ENCODE measurements at regions not wholly inside any gene's neighbourhood (a gene's known extent, or its start where the extent isn't known, plus 50 kb on each side); places are given as distances from the start of the nearest gene placed in this dataset.

DNA sequence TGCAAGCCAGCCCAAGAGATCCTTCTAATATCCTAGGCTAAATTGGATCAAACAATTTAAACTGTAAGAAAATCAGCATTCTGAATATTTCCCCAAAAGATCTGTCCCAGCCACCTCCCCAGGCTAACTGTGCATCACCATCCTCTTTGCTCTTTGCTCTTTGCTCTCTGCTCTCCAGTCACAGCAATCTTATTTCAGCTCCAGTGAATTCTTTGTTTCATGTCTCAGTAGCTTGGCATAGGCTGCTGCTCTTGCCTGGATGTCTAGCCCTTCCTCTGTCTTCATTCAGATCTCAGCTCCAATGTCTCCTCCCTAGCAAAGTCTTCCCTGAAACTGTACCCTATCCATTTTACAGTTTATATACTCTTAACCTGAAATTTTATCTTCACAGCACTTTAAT is 399.8 kb upstream of the USP15 start:
- no peak for DNase-seq

DNA sequence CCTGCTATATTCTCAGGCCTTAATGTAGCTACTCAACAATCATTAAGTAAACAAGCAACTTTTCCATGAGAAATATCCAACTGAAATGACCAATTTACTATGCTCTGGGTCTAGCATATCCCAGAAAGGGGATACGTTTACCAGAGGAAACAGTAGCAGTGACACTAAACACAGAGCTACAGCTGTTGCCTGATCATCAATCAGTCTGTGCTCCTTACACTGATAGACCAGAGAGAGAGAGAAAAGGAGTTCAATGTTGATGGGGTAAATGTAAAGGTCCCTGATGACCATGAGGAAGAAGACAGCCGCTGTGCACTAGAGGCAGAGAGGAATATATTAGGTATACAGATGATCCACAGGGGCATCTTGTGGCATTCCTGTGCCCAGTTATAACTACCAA is 397.2 kb upstream of the USP15 start:
- DNase-seq = no peak

DNA sequence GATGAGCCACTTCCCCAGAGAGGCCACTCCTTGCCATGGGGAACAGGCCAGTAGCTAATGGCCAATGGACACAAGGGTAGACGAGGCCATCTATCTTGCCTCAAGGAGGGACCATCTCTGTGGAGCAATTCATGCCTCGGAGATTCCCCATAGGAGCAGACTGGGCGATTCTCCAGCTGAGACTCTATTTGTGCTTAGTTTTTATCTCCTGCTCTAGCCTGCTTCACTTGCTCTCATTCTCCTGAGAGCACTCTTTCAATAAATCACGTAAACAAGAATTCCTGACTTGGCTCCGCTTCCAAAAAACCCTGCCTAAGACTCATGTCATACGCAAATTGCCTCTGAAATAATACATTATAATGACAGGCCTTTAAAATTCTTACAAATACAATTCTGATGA is 396.4 kb upstream of the USP15 start:
- no peak for DNase-seq

DNA sequence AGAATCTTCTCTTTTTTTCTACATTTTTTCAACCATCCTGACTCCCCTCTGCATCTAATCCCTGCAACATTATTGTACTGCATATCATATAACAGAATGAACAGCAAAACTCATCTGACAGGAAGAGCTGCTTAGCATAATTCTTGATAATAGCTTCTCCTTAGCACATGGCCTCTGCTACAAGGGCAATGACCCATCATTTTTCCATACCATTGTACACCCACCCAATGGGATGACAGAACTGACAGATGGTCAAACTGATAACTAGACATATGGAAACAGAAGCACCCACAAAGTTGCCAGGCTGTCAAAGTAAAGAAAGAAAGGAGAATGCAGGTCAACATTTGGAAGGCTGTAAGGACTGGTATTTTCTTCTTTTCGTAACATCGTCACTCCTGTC is 390.4 kb upstream of the USP15 start:
- no peak for DNase-seq

DNA sequence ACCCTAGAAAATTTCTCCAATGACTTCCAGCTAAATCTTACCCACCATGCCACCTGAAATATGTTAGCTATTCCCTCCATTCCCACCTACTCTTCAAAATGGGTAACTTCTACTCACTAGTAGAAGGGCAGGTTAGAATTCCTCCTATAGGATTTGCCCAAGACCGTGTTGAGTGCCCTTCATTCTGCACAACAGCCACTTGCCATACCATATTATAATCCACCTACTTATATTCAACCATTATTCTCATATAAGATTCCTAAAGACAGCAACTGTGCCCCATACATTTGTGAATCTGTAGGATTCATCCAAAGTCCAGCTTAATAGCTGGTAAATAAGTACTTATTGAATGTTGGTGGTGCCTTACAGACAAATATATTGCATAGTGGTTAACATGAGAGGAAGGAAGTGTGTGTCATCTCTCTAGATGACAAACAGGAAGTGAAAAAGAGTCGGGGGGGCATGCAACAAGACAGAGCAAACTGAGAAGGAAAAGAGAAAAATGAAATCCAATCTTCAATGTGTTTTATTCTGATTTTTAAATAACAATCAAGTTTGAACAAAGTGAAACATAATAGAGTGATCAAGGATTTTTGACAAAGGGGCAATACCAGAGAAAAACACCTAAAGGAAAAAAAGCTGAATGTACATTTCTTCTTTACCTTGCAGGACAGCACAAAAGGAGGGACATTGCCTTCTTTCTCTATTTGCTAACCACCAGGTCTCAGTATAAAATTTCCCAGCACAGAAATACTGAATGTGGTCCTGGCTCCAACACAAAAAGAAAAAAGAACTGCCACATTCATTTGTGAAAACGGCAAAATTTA is 389.3 kb upstream of the USP15 start:
- no peak for DNase-seq

DNA sequence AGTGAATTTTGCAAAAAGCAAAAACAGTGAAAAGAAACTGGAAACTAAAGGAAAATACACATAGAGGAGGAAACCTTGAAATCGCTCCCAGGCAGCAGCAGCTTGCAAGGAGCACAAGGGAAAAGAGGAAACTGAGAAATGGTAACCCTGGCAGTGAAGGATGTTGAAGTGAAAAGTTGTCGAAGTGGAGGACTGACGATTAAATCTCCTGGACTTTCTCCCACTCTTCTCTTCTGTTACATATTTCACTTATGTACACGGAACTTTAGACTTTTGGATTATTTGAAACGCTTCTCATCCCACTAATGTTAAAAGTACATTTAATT is 388.8 kb upstream of the USP15 start:
- no peak for DNase-seq

DNA sequence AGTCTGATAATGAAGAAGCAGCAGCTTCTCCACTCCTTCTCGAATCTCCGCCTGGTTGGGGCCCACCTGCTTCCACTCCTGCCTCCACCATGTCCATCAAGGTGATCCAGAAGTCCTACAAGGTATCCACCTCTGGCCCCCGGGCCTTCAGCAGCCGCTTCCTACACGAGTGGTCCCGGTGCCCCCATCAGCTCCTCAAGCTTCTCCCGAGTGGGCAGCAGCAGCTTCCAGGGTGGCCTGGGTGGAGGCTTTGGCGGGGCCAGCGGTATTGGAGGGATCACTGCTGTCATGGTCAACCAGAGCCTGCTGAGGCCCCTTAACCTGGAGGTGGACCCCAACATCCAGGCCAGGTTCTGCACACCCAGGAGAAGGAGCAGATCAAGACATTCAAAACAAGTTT is 381.0 kb upstream of the USP15 start:
- DNase-seq = no peak

DNA sequence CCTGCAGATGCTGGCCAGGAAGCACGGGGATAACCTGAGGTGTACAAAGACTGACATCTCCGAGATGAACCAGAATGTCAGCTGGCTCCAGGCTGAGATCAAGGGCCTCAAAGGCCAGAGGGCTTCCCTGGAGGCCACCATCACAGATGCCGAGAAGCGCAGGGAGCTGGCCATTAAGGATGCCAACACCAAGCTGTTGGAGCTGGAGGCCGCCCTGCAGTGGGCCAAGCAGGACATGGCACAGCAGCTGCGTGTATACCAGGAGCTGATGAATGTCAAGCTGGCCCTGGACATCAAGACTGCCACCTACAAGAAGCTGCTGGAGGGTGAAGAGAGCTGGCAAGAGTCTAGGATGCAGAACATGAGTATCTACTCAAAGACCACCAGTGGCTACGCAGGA is 380.0 kb upstream of the USP15 start:
- no peak for DNase-seq

DNA sequence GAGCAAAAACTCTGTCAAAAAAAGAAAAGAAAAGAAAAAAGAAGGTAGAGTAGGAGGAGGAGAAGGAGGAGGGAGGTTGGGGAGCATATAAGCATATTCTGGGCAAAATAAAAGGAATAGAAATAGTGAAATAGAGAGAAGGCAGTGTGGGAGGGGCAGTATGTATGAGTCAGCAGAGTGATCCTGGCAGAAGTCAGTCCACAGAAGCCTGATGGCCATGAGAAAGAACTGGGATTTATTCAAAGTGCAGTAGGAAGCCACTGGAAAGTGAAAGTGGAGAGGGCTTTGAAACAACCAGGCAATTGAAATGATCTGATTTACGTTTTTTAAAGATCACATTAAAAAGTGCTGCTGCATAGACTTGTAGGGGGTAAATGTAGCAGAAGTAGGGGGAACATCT is 368.6 kb upstream of the USP15 start:
- DNase-seq = no peak

DNA sequence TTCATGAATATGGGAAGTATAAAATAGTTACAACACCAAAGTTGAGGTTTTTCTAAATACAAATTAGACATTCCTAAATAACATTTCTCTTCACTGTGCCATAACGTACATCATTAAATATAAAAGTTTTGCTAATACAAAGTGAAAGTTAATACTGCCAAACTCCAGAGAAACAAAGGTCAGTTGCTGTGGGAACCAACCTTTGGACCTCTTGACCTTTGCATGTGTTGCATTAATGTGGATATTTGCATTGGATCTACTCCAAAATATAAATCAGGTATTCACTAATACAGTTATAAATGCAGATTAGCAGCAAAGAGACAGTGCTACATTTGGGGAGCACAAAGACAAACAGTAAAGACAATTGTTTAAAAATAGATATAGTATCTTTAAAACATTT is 366.0 kb upstream of the USP15 start:
- DNase-seq = peak in 1 of 3 experiments; percentile 82

DNA sequence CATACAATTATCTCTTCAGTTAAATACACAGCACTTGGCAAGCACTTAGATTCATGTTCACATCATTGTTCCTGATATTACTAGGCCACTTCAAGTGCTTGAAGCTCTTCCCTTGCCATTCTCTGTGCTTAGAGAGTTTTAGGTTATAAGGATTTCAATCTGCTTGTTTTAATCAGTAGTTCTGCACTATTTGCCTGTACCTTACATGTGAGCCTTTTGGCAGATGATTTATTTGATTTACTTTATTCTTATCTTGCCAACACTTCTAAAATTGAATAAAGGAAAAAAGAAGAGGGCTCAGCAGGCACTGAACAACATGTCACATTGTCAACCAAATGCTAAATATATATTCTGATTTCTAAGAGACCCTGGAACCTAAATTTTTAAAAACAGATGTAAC is 363.8 kb upstream of the USP15 start:
- peak in 2 of 3 experiments; percentile 77 to 91 for DNase-seq

DNA sequence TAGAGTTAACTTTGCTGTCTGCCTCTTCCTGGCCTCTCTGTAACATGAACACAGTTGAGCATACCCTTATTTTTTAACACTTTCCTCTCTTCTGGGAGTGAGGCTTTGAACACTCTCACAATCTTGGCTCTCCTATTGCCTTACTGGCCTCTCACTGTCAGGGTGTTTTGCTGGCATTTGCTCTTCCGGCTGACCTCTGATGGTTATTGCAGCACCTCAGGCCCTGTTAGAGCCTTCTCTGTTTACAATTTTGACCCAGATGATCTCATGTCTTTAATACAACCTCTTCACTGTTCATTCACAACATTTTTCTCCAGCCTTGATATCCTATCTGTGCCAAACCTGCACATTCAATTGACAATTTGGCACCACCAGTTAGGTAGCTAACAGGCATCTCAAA is 357.8 kb upstream of the USP15 start:
- no peak for DNase-seq

DNA sequence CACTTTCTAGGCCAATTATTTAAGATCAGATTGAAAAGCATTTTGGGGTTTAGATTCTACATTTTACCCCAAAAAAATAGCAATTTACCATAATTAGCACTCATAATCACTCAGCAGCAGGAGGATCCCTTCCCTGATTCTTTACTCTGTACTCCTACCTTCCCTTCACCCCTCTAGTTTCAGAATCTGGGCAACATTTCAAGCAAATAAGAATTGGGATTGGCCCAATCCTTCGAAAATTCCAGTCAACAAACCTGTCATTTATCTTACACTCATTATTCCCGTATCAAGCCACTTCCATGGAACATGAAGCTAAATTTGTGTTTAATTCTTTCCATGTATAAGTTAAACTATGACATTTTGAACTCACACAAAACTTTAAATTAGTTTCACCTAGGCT is 349.1 kb upstream of the USP15 start:
- DNase-seq = no peak

DNA sequence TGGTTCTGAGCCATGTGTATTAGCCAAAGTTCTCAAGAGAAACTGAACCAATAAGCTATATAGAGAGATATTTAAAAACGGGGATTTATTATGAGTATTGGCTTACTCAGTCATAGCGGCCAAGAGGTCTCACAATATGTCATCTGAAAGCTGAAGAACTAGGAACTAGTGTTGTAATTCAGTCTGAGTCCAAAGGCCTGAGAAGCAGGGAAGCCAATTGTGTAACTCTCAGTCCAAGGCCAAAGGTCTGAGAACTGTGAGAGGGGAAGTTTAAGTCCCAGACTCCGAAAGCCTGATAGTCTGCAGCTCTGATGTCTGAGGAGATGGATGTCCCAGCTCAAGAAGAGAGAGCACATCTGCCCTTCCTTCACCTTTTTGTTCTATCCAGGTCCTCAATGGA is 344.8 kb upstream of the USP15 start:
- DNase-seq = no peak

DNA sequence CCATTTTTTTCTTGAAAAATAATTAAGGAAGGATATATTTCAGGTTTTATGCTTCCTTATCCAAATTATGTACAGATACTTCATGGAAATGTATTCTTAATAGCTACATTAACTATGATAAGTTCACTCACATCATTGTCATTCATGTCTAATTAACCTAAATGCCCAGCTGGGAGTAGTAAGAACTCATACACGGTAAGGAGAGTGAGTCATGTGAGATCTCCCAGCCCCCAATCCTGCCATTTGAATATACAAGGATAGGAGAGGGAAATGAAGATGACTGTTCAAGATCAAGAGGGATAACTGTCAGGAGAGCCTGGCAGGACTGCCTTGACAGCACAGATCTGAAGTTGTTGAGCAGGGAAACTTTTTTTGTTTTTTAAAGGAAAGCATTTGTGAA is 343.4 kb upstream of the USP15 start:
- peak in 1 of 3 experiments; percentile 8 for DNase-seq

DNA sequence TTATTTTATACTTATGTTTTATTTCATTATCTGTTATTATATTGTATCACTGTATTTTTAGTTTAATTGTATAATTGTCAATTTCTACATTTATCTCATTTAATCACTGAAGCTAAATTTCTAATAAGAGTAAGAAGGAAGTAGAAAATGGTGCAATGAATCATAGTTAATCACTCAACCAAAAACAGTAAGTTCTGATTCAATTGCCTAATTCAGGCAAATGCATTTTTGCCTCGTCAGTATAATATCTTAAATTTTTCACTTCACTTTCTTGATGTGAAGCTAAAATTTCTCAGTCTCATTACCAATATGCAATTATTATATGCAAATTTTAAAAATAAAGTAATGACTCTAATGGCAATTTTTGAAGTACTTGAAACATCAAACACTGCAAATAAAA is 340.5 kb upstream of the USP15 start:
- DNase-seq = no peak

DNA sequence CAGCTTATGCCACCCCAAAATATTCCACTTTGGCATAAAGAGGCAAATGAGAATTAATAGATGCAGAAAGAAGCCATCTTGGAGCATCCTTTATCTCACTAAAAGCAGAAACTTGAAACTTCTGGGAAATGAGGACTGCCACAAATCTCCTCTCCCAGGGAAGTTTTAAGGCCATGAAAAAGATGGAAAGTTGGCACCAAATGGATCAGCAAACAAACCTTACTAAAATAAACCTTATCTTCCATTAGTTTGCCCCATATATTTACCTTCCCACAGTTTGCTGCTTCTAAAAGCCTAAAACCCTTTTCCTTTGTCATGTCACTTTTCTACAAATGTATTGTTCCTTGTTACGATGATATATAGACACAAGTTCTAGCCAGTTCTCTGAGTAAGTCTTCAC is 340.0 kb upstream of the USP15 start:
- no peak for DNase-seq

DNA sequence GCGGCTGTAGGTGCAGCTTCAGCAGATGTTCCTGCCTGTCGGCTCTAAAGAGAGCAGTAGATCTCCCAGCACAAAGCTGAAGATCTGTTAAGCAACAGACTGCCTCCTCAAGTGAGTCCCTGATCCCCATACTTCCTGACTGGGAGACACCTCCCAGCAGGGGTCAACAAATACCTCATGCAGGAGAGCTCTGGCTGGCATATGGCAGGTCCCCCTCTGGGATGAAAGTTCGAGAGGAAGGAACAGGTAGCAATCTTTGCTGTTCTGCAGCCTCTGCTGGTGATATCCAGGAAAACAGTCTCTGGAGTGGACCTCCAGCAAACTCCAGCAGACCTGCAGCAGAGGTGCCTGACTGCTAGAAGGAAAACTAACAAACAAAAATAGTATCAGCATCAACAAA is 337.1 kb upstream of the USP15 start:
- DNase-seq = no peak

DNA sequence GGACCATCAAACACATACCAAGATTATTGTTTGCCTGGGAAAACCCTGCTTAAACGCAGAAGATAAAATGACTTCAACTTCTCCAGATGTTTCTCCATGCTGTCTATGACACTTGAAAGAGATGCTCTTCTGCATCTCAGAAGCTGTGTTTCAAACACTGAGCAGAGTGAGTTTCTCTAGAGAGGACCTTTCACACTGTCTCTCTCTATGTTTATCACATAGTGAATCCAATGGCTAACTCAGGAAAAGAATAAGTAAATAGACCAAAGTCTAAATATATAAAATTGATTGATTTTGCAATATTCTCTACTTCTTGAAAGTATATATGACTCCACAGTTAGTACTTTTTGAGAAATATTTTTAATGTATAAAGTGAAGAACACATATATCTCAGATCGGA is 325.6 kb upstream of the USP15 start:
- DNase-seq = no peak

DNA sequence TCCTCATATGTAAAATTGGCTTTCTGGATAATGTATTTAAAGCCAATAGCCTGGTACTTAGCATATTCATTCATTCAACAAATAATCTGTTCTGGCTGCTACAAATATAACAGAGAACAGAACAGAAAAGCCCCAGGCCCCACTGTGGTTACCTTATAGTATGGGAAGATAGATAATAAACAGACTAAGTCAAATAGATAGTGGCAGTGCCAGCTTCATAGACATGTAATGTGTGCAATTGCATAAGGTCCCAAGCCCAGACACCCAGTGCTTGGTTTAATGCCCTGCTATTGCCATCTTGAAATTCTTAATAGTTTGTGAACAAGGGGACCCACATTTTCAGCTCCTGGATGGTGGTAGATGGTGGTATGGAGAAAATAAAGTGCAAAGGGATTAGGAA is 320.2 kb upstream of the USP15 start:
- no peak for DNase-seq

DNA sequence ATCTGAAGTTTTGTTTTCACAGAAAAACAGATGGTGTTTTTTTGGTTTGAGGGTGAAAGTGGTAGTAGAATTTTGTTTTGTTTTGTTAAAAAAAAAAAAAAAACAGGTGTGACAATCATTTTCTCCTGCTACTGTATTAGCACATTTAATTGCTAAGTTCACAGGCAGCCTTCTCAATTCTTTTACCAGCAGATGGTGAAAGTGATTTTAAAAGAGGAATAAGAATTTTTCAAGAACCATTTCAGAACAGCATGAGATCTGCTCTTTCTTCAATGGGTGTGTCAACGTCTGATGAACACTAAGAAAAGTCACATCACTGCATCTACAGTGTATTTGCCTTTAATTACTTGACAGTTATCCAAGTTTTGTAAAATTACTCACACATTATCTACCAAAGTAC is 303.7 kb upstream of the USP15 start:
- DNase-seq = no peak

DNA sequence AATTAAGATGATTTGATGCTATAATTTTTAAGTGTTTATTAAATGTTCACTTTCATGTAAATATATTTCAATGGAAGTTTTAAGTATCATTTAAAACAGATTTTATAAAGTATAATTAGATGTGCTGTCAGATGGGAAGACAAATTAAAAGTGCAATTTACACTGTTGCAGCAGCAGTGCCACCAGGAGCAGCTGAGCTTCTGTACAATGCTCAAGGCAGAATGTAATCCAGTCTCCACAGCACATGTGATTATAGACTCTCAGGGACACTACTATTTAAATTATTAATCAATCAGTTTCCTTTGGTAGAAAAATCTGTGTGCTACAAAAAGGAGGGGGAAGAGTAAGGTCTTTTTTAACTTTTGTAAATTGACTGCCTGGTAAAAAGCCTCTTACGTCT is 285.7 kb upstream of the USP15 start:
- peak in 1 of 3 experiments; percentile 60 for DNase-seq

DNA sequence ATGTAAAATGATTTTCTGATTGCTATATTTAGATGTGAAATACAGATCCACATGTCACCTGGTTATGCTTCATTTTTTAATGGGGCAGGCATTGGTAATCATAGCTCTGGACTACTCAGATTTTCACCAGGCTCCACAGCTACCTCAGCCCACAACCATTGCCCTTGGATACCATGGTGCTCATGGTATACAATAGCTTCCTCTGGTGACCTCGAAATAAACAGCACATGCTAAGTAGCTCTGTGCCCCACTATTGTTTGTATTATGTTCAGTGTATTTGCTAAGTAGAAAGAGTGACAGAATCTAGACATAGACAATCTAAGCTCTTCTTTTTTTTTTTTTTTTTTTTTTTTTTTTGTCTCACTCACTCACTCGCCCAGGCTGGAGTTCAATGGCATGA is 274.4 kb upstream of the USP15 start:
- no peak for DNase-seq

DNA sequence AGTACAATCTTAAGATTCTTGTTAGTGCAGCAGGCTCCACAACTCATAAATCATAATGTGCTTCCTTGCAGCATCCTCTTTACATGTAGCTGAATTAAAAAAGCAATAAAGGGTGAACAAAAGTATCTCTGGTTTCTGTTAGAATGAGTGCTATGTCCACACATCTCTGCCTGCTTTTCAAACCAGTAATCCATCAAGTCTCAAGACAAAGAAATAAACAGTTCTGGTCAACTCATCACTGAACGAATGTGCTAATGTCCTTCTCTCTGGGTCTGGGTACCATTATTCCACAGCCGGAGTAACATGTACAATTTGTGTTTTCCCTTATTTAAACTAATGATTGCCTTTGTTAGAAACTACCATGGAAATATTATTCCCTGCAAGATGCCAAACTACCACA is 273.0 kb upstream of the USP15 start:
- DNase-seq = no peak

DNA sequence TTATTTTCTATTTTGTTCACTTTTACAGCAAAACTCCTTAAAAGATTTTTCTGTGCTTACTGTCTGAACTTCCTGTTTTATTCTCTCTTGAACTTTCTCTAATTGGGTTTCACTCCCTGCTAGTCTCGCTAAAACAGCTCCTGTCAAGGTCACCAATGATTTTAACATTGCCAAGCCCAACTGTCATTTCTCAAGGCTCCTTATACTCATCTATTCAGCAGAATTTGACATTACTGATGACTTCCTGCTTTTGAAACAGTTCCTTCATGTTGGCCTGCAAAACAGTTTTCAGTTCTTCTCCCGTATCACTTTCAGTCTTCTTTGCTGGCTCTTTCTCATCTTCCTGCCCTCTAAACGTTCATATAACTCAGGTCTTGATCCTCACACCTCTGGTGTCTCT is 268.5 kb upstream of the USP15 start:
- DNase-seq = no peak
